Sigmoid colon (tissue), 4 donors: ENCODE measurements at regions not wholly inside any gene's neighbourhood (a gene's known extent, or its start where the extent isn't known, plus 50 kb on each side); places are given as distances from the start of the nearest gene placed in this dataset.
A peak's percentile ranks its signal among the peaks of the same experiment; 100 is the strongest.

ENCODE experiments used
- CTCF ChIP-seq, 4 experiments: fragments of 450-650 bp in 3 of 4; fragments of 200-600 bp in 1 of 4; IDR thresholded peaks; one replicate each; pipeline ENCODE4 v1.5.1; 2016 to 2019; ENCODE audit warnings: antibody characterized with exemption in 4 of 4, mild to moderate bottlenecking in 3 of 4, moderate library complexity in 2 of 4
- EP300 ChIP-seq, 4 donors: sonication (generic); formaldehyde crosslinking; IDR thresholded peaks; one replicate each; pipeline ENCODE4 v1.6.1; 2017; ENCODE audit warnings: antibody characterized with exemption in 4 of 4

GRCh38 chr11:127345819-127346459 is 345.4 kb upstream of the KIRREL3 start:
- TF ChIP-seq CTCF (IDR thresholded peaks at IDR 0.05) = peak in 3 of 4 experiments; percentile 21 to 55 (median 33)
- no peak for TF ChIP-seq EP300 (IDR thresholded peaks at IDR 0.05)
